Common myeloid progenitor, CD34-positive (primary cell): ENCODE measurements at regions not wholly inside any gene's neighbourhood (a gene's known extent, or its start where the extent isn't known, plus 50 kb on each side); places are given as distances from the start of the nearest gene placed in this dataset.

Source experiments
- CTCF ChIA-PET: fragments of 350-600 bp; sonication (Branson Sonifier 250); formaldehyde crosslinking; loops from one replicate; lab custom pipeline; 2021; ENCODE audit warnings: antibody characterized with exemption; lab: Charles Lee
- POLR2A ChIA-PET: fragments of 350-600 bp; sonication (Branson Sonifier 250); formaldehyde crosslinking; loops from one replicate; lab custom pipeline; 2021; ENCODE audit warnings: antibody characterized with exemption; lab: Charles Lee
- DNase-seq, 3 donors: peaks; one replicate each; pipeline versions ENCODE4 v3.0.0 to v3.0.0-alpha.2; 2013
- H3K27ac ChIP-seq, 2 experiments: 1 replicate in 1 of 2; 2 replicates in 1 of 2; pipeline ENCODE4 v1.7.0; 2013; ENCODE audit warnings: inconsistent platforms in 2 of 2, low read length in 2 of 2, mild to moderate bottlenecking in 2 of 2, low read depth in 1 of 2, moderate library complexity in 1 of 2; ENCODE audit not compliant: severe bottlenecking in 2 of 2, insufficient read depth in 1 of 2, poor library complexity in 1 of 2
- H3K27me3 ChIP-seq, 5 experiments: replicated peaks in 2 of 5; 1 replicate in 3 of 5; 2 replicates in 2 of 5; pipeline versions ENCODE4 v1.6.1 to v1.7.0; 2013; ENCODE audit warnings: low read length in 4 of 5, mild to moderate bottlenecking in 2 of 5, moderate library complexity in 2 of 5, inconsistent platforms in 1 of 5; ENCODE audit not compliant: insufficient read depth in 5 of 5, control insufficient read depth in 4 of 5
- H3K36me3 ChIP-seq, 4 experiments: 1 replicate in 2 of 4; 2 replicates in 2 of 4; pipeline versions ENCODE4 v1.6.1 to v1.7.0; 2013; ENCODE audit warnings: low read length in 3 of 4, control low read depth in 1 of 4, mild to moderate bottlenecking in 1 of 4; ENCODE audit not compliant: control insufficient read depth in 4 of 4, insufficient read depth in 4 of 4
- H3K4me1 ChIP-seq, 4 experiments: 1 replicate in 3 of 4; 2 replicates in 1 of 4; pipeline versions ENCODE4 v1.6.1 to v1.7.1; 2013; ENCODE audit warnings: low read length in 3 of 4, mild to moderate bottlenecking in 3 of 4, control low read depth in 1 of 4, inconsistent platforms in 1 of 4, moderate library complexity in 1 of 4; ENCODE audit not compliant: control insufficient read depth in 4 of 4, insufficient read depth in 4 of 4; ENCODE audit errors: control extremely low read depth in 1 of 4
- H3K4me3 ChIP-seq, 7 experiments: 1 replicate in 4 of 7; 2 replicates in 3 of 7; pipeline versions ENCODE4 v1.5.1 to v1.7.0; 2013; ENCODE audit warnings: mild to moderate bottlenecking in 7 of 7, low read length in 6 of 7, moderate library complexity in 6 of 7, inconsistent platforms in 2 of 7, low read depth in 2 of 7, control low read depth in 1 of 7; ENCODE audit not compliant: insufficient read depth in 4 of 7, control insufficient read depth in 1 of 7; ENCODE audit errors: extremely low read depth in 1 of 7
- H3K9me3 ChIP-seq, 5 experiments: 1 replicate in 4 of 5; 2 replicates in 1 of 5; pipeline versions ENCODE4 v1.6.1 to v1.7.1; 2013; ENCODE audit warnings: low read length in 4 of 5, mild to moderate bottlenecking in 2 of 5, inconsistent platforms in 1 of 5, low read depth in 1 of 5, moderate library complexity in 1 of 5; ENCODE audit not compliant: control insufficient read depth in 4 of 5, insufficient read depth in 2 of 5; ENCODE audit errors: control extremely low read depth in 1 of 5
- WGBS: methylation state at CpG from one replicate; pipeline ENCODE4 v1.1.5; 2013; ENCODE audit not compliant: insufficient coverage; 5-methylcytosine and 5-hydroxymethylcytosine counted together

- H3K4me1 ChIP-seq = no peaks in the 10 kb centered on the region
- DNase-seq = no peak
- H3K4me3 ChIP-seq = no peak overlapping the region
- ChIA-PET CTCF (no interaction called here), POLR2A (no interaction called here)
- no peaks in the 10 kb centered on the region for H3K36me3 ChIP-seq
- no peaks in the 10 kb centered on the region for H3K9me3 ChIP-seq
- H3K27me3 ChIP-seq = no peaks in the 10 kb centered on the region
- H3K27ac ChIP-seq = no peak overlapping the region
- no CpG with 5 or more reads among the region's 2 CpGs for WGBS
These were observed 110.0 kb upstream of the IGFBP7 start for GRCh38 chr4:57220172-57220571.

- CTCF ChIA-PET = interaction anchor here (1.5 kb wide), 1 partner anchor 19 kb away, joined by 4 read pairs; no protein-coding TSS in a partner anchor
- no peak overlapping the region for H3K4me3 ChIP-seq
- no peaks in the 10 kb centered on the region for H3K4me1 ChIP-seq
- no CpG with 5 or more reads among the region's 2 CpGs for WGBS
- DNase-seq = no peak
- no peak overlapping the region for H3K27ac ChIP-seq
- H3K9me3 ChIP-seq = no peaks in the 10 kb centered on the region
- POLR2A ChIA-PET = no interaction called here
- H3K27me3 ChIP-seq = no peaks in the 10 kb centered on the region
- no peaks in the 10 kb centered on the region for H3K36me3 ChIP-seq
These were observed 109.2 kb upstream of the IGFBP7 start for GRCh38 chr4:57219431-57219830.

- Histone ChIP-seq H3K9me3 (no peaks in the 10 kb centered on the region), H3K36me3 (no peaks in the 10 kb centered on the region), H3K27me3 (peaks cover 0 to 2% (median 0%) of the 10 kb centered on the region in 5 experiments), H3K4me3 (no peak overlapping the region), H3K27ac (no peak overlapping the region), H3K4me1 (no peaks in the 10 kb centered on the region)
- peak in 1 of 3 donors; percentile 3 for DNase-seq
- POLR2A ChIA-PET = no interaction called here
- CTCF ChIA-PET = interaction anchor here (0.7 to 1.3 kb wide), 3 partner anchors 24 to 177 kb away, joined by 3 to 4 read pairs (median 3); no protein-coding TSS in a partner anchor
- 88% methylated on average over 4 of the region's 8 CpGs for WGBS
These were observed 104.6 kb upstream of the IGFBP7 start for GRCh38 chr4:57214654-57215411.

- POLR2A ChIA-PET = no interaction called here
- no peaks in the 10 kb centered on the region for H3K36me3 ChIP-seq
- peaks cover 0 to 3% (median under 1%) of the 10 kb centered on the region in 5 experiments for H3K27me3 ChIP-seq
- no peaks in the 10 kb centered on the region for H3K4me1 ChIP-seq
- no peak overlapping the region for H3K4me3 ChIP-seq
- DNase-seq = no peak
- H3K27ac ChIP-seq = no peak overlapping the region
- H3K9me3 ChIP-seq = no peaks in the 10 kb centered on the region
- no CpG with 5 or more reads among the region's 5 CpGs for WGBS
- CTCF ChIA-PET = no interaction called here
These were observed 100.9 kb upstream of the IGFBP7 start for GRCh38 chr4:57211131-57211530.

- Histone ChIP-seq H3K4me3 (no peak overlapping the region), H3K9me3 (no peaks in the 10 kb centered on the region), H3K4me1 (no peaks in the 10 kb centered on the region), H3K27me3 (peaks cover 0 to 8% (median 0%) of the 10 kb centered on the region in 5 experiments), H3K27ac (no peak overlapping the region), H3K36me3 (no peaks in the 10 kb centered on the region)
- ChIA-PET POLR2A (interaction anchor here (0.6 kb wide), 1 partner anchor 11 kb away, joined by 4 read pairs; no protein-coding TSS in a partner anchor), CTCF (no interaction called here)
- WGBS = 44% methylated on average over 2 of the region's 2 CpGs
- no peak for DNase-seq
These were observed 96.0 kb upstream of the IGFBP7 start for GRCh38 chr4:57206172-57206571.

GRCh38 chr4:57205580-57205979 is 95.4 kb upstream of the IGFBP7 start:
- no peaks in the 10 kb centered on the region for H3K36me3 ChIP-seq
- H3K27me3 ChIP-seq = peaks cover 0 to 10% (median 0%) of the 10 kb centered on the region in 5 experiments
- H3K4me1 ChIP-seq = no peaks in the 10 kb centered on the region
- H3K9me3 ChIP-seq = no peaks in the 10 kb centered on the region
- no peak overlapping the region for H3K4me3 ChIP-seq
- no peak overlapping the region for H3K27ac ChIP-seq
- ChIA-PET CTCF (interaction anchor here (1.0 kb wide), 1 partner anchor 12 kb away, joined by 3 read pairs; no protein-coding TSS in a partner anchor), POLR2A (interaction anchor here (0.6 kb wide), 1 partner anchor 12 kb away, joined by 4 read pairs; no protein-coding TSS in a partner anchor)
- WGBS = no CpG with 5 or more reads among the region's 1 CpG
- no peak for DNase-seq

- CTCF ChIA-PET = interaction anchor here (0.9 to 1.4 kb wide), 2 partner anchors 8 to 18 kb away, joined by 3 to 4 read pairs; no protein-coding TSS in a partner anchor
- POLR2A ChIA-PET = no interaction called here
- H3K36me3 ChIP-seq = no peaks in the 10 kb centered on the region
- WGBS = 70% methylated on average over 7 of the region's 7 CpGs
- H3K9me3 ChIP-seq = no peaks in the 10 kb centered on the region
- peaks cover 0 to 22% (median 3%) of the 10 kb centered on the region in 5 experiments for H3K27me3 ChIP-seq
- no peak for DNase-seq
- no peaks in the 10 kb centered on the region for H3K4me1 ChIP-seq
- H3K4me3 ChIP-seq = no peak overlapping the region
- H3K27ac ChIP-seq = no peak overlapping the region
These were observed 90.7 kb upstream of the IGFBP7 start for GRCh38 chr4:57200799-57201327.
